IMR-90 (cell line): ENCODE measurements at regions not wholly inside any gene's neighbourhood (a gene's known extent, or its start where the extent isn't known, plus 50 kb on each side); places are given as distances from the start of the nearest gene placed in this dataset.
"Not testable (repeated sequence)": the region's sequence is repeated elsewhere in the genome, so short reads cannot be mapped to it uniquely, and the experiment has no call there.

Source experiments
- POLR2A ChIP-seq: IDR thresholded peaks from 2 replicates; pipeline ENCODE4 v1.6.1; 2012; ENCODE audit warnings: mild to moderate bottlenecking, low read depth, low read length
- RAD21 ChIP-seq: IDR thresholded peaks from 2 replicates; pipeline ENCODE4 v1.6.1; 2012; ENCODE audit warnings: low read length, improper control_type of control experiment
- TF ChIP-seq, protein P1 (sequence below): conservative IDR thresholded peaks from 2 replicates; pipeline ENCODE4 v1.5.1; 2012; ENCODE audit warnings: mild to moderate bottlenecking, low read depth, low read length, improper control_type of control experiment

- TF ChIP-seq, protein P1, sequence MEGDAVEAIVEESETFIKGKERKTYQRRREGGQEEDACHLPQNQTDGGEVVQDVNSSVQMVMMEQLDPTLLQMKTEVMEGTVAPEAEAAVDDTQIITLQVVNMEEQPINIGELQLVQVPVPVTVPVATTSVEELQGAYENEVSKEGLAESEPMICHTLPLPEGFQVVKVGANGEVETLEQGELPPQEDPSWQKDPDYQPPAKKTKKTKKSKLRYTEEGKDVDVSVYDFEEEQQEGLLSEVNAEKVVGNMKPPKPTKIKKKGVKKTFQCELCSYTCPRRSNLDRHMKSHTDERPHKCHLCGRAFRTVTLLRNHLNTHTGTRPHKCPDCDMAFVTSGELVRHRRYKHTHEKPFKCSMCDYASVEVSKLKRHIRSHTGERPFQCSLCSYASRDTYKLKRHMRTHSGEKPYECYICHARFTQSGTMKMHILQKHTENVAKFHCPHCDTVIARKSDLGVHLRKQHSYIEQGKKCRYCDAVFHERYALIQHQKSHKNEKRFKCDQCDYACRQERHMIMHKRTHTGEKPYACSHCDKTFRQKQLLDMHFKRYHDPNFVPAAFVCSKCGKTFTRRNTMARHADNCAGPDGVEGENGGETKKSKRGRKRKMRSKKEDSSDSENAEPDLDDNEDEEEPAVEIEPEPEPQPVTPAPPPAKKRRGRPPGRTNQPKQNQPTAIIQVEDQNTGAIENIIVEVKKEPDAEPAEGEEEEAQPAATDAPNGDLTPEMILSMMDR: not testable (repeated sequence)
- not testable (repeated sequence) for TF ChIP-seq POLR2A, RAD21
Measured at GRCh38 chr6:144956697-144957096, 671.6 kb downstream of the UTRN start.
